ENCODE measurements at regions not wholly inside any gene's neighbourhood (a gene's known extent, or its start where the extent isn't known, plus 50 kb on each side); places are given as distances from the start of the nearest gene placed in this dataset.
"Not testable (repeated sequence)": the region's sequence is repeated elsewhere in the genome, so short reads cannot be mapped to it uniquely, and the experiment has no call there.

DNA sequence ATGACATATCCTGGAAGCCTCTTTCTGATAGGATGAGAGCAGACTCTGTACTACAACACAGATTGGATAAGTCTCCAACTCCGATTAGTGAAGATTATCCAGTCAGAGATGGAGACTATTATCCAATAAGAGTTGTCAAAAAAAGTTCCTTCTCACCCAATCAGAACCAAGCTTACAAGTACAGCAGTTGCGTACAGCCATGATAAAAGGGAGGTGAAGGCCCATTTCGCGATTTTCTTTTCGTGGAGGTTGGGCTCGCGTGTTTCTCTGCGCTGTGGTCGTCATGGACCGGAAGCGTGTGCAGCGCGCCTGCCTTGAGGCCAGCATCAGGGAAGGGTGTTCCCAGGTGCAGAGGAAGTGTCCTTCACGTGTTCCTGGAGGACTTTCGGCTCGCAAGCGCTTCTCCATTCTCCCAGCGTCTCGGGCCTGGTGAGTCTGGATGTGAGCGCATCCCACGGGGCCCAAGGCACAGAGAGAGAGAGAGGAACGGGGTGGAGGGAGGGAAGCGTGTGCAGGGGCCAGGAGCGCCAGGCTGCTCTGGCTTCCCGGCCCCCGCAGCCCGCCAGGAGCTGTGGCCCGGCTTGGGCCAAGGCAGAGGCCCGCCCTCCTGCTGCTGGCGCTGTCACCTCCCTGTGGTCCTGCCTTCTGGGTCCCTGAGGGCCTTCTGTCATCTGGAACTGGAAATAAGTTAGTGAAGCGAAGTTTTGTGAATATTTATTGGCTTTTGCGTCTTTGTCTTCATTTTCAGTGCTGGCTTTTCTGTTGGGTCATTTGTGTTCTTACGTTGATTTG lies 53.9 kb downstream of the CDRT15L2 start:
- FAIRE-seq = not testable (repeated sequence)

DNA sequence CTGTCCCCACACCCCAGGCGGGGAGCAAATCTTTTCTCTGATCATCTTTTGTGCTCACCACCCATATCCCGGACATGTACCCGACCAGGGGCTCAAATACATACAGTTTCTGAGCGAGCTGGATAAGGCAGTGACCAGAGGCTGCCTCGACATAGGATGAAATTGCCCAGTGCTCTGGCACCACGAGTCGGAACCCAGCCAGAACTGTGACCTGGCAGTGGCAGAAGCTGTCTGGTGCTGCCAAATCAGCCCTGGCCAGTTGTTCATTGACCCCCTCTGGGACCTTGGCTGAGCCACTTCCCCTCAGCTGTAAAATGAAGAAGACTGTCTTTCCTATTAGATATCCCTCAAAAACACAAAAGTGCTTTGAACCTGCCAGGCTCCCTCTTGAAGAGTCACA lies 60.6 kb downstream of the CDRT15L2 start:
- not testable (repeated sequence) for FAIRE-seq

DNA sequence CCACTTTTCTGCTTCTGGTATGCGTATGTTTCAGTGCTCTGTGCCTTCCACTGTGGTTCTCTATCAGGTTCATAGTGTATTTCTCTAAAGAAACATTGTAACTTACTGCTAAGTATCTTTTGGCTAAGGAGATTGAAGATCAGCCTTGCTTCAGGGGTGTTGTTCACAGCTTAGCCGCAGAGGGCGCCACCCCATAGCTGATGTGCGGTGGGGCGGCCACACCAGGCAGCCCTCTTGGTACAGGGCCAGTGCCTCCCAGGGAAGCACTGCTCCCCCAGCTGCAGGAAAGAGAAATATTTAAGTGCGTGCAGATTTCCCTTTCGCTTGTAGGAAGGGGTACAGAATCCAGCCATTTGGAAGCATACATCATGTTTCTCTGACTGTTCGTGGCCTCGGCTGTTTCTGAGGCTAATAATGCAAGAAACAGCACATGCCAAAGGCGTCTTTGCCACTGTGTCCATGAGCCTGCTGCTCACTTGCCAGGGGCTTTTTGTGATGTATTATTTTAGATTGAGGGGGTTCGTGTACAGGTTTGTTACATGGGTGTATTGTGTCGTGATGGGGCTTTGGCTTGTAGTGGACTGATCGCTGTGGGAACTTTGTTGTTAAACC lies 67.2 kb downstream of the CDRT15L2 start:
- peak; percentile 31 for FAIRE-seq

DNA sequence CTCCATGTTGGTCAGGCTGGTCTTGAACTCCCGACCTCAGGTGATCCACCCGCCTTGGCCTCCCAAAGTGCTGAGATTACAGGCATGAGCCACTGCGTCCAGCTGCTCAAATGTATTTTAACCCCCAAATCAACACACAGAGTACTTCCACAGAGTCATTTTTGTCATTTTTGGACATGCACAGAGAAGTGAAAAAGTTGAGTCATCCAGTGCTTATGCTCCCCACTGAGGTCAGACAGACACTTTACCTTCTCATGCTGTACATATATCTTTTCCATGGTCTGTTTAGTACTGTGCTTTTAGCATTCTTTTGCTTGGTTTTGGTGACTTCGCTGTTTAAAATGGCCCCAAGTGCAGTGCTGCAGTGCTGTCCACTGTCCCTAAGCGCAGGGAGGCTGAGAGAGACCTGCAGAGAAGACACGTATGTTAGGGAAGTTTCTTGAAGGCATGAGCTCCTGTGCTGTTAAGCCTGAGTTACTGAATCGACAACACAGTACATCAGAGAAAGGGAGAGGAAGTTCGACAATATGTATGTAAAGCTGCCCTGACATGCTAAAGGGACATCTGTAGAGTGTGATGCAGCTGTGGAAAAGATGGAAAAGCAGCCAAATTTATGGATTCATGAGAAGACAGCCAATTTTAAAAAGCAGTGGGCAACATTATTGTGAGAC lies 69.7 kb downstream of the CDRT15L2 start:
- not testable (repeated sequence) for FAIRE-seq

DNA sequence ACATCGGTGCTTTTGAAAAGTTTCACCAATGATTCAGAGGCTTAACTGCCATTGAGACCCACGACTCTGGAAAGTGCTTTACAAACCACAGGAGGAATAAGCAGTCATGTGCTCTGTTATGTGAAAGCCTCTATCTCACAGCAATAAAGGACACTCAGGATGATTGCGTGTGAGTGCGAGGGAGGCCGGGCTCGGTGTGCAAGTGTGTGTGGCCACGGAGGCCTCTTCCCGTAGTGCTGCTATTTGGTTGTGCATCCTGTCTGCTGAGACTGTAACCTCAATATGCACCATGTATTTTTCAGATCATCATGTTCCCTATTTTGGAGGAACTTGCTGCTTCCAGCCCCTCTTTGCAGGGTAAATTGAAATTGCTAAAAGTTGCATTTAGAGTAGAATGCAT lies 71.5 kb downstream of the CDRT15L2 start:
- FAIRE-seq = not testable (repeated sequence)

DNA sequence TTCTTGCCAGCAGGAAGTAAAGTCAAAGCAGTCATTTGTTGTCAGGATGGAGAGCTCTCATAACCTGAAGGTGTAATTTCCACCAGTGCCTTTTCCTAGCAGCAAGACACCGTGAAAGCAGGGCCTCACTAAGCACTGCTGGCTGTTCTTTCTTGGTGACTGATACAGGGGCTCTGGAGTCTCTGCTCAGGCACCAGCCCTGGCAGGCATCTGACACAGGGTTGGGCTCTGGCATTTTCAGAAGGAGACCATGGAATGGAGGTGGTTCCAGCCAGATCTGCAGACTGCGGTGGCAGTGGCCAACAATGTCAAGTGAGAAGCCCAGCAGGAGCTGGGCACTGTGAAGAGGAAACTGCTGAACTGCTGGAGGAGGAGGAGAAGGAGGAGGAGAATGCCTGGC lies 72.2 kb downstream of the CDRT15L2 start:
- FAIRE-seq = not testable (repeated sequence)

DNA sequence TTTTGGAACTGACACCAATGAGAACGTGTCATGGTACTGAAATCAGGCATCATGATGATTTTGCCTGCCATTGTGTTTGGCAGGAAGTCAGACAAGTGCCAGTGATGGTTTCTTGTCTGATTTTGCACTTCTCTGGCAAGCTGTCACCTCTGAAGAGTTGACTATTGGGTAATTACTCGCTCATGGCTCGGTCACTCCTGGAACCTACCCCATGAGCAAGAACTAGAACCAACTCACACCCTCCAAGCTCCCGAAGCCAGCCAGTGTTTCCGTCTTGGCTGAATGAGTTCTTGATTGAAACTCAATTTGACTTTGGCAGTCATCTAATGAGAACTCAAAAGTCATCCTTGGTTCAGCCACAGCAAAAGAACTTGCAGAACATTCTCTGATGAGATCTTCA lies 73.9 kb downstream of the CDRT15L2 start:
- FAIRE-seq = not testable (repeated sequence)

DNA sequence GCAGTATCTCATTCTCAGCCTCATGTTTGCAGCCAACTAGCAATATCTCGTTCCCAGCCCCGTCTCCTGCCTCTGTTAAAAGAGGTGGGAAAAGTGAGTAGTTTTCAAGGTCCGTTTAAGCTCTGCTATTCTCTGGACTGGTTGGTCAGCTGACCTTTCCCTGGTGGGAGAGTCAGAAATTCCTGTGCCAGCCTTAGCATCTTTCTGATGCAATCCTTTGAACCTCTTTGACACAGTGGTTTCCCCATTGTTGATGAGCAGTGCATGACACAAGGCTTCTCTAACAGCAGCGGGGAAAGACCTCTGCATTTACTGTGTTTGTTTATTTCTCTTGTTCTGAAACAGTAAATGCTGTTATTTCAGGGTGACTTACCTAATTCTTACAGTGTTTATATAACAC lies 74.6 kb downstream of the CDRT15L2 start:
- not testable (repeated sequence) for FAIRE-seq

DNA sequence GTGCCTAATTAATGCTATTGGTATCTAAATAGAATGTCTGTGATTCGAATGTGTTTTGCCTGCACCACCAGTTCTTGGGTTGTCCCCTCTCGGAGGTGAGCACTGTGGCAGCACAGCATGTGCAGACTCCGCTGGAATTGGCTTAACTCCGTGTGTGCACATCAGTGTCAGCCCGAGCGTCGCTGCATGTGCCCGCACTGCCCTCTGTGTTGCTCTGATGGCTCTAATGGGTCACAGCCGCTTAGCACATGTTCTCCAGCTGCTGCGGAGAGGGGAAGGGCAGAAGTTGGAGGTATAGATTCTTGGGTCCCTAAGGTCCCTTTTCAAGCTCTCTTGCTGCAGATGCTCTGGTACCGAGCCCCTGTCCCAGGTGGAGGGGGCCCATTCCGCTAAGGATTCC lies 75.1 kb downstream of the CDRT15L2 start:
- FAIRE-seq = not testable (repeated sequence)

DNA sequence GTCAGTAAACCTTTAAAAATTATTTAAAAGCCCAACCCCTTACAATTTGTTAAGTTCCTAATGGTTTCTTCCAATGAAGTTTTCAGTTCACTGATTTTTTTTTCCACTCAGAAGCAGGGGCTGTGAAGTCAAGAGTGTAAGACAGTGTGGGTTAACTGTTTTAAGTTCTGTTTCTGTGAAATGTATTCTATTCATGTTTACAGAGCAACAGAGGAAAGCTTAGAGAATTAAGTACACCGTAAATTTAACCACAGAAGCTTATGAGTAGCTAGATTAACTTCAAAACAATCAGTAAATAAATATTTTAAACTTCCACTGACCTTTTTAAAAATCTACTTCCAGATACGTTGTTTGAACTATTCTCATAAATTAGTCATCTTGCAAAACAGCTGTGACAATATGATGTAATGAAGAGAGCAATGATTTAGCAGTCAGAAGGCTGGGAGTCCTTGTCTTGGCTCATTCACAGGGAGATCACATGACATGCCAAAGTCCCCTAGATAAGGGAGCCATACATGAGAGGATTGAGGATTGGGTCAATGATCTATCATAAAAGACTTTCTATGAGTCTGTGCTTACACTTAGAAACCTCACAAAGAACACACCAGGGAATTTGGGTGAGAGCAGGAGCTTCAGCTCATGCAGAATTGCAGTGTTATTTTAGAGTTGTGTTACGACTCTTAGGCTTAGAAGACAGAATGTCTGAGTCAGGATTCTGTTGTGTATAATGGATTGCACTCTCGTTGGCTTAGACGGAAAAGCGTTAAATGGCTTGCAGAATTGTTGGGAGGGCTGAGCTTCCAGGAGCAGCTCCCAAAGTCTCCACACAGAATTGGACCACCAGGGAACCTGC lies 85.8 kb downstream of the CDRT15L2 start:
- not testable (repeated sequence) for FAIRE-seq

DNA sequence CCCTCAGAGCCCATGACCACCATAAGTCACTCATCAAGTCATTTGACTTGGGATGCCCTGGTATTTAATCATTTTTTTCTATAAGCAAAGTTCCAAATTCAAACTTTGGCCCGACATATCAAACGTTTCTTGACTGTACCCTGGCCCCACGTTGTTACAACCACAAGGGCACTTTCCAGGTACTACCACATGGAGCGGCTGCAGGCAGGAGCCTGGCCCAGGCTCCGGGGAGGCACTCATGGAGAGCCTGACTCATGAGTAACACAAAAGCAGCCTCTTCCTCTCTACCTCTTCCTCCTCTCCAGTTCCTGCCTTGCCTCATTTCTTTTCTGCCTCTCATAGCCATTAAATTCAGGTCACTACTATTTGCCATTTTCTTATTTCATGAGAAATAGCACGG lies 87.2 kb downstream of the CDRT15L2 start:
- FAIRE-seq = not testable (repeated sequence)

DNA sequence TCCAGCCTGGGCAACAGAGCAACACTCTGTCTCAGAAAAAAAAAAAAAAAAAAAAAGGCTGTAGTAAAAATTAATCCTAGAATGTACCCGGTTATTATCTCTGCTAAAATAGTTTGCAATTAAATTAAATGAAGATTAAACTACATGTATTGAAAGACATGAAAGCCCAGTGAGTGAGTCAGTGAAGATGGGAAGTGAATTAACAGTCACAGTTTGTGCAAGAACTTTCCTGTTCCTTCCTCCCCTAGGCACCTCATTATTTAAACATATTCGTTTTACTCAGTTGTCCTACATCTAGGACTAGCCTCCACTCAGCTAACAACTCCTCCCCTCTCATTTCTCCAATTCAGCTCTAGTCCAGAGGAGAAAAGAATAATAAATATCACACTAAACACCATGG lies 88.2 kb downstream of the CDRT15L2 start:
- not testable (repeated sequence) for FAIRE-seq

DNA sequence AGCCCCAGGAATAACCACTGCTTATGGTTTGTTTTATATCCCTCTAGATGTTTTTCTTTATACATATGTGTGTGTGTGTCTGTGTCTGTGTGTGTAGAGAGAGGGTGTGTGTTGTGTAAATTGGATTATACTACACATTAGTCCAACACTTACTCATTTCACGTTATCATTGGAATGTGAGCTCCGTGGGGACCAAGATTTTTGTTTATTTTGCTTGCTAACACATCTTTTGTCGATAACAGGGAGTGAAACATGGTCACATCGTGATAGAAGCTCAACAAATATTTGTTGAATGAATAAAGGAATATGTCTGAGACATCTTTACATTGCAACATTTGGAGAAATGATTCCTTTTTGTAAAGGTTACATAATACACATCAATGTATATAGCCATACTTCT lies 88.8 kb downstream of the CDRT15L2 start:
- FAIRE-seq = not testable (repeated sequence)

DNA sequence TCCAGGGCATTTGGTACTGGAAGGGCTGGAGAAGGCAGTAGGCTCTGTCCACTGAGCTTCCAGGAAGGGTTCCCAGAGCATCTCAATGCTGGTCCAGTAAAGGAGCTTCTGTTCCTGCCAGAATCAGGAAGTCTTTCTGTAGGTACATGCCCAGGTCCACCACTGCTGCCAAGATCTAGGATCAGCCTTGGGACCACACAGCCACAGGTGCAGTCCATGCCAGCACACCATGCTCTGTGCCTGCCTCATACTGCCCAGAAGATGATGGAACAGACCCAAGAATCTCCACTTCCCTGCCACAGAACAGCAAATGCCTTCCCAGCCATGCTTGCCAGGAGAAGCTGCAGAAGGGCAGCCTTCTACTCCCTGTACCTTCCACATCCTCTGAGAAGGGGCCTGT lies 89.3 kb downstream of the CDRT15L2 start:
- not testable (repeated sequence) for FAIRE-seq

DNA sequence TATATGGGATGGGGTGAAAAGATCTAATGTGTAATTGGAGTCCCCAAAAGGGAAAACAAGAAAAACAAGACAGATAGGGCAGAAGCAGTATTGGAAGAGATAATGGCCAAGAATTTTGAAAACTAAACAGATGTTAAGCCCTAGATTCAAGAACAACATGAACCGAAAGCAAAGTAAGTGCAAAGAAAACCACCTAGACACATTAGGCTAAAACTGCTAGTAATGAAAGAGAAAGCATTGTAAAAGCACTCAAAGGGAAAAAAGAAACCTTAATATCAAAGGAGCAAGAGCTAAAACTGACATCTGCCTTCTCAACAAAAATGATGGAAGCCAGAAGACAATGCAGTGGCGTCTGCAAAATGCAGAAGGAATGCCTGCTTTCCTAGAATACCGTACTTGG lies 91.0 kb downstream of the CDRT15L2 start:
- not testable (repeated sequence) for FAIRE-seq

DNA sequence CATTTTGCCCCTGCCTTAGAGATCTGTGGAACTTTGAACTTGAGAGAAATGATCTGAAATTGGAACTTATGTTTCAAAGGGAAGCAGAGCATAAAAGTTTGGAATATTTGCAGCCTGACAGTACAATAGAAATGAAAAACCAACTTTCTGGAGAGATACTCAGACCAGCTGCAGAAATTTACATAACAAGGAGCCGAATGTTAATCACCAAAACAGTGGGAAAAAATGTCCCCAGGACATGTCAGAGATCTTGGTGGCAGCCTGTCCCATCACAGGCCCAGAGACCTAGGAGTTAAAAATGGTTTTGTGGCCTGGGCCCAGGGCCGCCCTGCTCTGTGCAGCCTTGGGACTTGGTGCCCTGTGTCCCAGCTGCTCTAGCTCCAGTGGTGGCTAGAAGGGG lies 94.8 kb downstream of the CDRT15L2 start:
- FAIRE-seq = not testable (repeated sequence)

DNA sequence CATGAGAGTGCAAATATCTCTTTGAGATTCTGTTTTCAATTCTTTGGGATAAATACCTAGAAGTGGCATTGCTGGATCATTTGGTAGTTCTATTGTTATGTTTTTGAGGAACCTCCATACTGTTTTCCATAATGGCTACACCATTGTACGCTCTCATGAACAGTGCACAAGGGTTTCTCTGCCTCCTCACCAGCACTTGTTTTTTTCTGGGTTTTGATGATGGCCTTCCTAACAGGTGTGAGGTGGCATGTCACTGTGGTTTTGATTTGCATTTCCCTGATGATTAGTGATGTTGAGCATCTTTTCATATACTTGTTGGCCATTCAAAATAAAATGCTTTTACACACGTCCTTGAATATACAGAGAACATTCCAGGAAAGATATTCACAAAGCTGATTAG lies 96.2 kb downstream of the CDRT15L2 start:
- FAIRE-seq = not testable (repeated sequence)

DNA sequence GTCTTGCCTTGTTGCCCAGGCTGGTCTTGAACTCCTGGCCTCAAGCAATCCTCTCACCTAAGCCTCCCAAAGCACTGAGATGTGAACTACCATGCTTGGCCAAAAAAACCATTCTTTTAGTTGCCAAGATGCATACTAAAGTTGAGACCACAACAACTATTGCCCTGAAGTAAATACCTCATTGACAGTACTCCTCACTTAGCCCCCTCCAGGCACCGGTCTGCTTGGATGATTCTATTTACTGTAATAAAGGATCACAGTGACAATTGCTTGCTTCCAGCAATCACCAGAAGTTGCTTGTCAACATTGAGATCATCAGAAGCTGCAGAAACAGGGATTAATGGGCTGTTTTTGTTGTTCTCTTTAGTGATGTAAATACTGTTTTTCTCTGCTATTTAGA lies 97.1 kb downstream of the CDRT15L2 start:
- not testable (repeated sequence) for FAIRE-seq

DNA sequence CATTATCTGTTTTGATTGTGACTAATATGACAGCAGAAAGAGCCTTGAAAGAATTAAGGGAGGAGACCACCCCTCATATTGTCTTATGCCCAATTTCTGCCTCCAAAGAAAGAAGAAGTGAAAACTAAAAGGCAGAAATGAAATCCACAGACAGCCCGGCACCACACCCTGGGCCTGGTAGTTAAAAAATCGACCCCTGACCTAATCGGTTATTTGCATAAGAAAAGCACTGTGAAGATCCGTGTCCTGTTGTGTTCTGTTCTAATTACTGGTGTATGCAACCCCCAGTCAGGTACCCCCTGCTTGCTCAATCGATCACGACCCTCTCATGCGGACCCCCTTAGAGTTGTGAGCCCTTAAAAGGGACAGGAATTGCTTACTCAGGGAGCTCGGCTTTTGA lies 97.9 kb downstream of the CDRT15L2 start:
- not testable (repeated sequence) for FAIRE-seq

DNA sequence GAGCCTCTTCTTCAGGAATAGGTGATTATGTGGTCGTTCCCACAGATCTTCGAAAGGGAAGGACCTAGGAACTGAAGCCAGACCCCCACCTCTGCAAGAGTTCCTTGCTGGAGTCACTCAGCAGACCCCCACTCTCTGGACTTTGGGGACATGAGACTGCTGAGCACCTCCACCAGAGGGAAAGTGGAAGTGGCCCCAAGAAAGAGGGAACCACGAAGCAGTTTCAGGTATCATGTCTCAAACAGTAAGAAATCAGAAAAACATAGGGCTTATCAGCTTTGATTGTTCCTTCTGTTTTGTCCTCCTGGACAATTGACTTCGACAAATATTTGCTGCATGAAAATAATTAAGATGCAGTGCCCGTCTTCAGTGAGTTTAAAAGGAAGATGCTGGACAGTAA lies 98.9 kb downstream of the CDRT15L2 start:
- not testable (repeated sequence) for FAIRE-seq

DNA sequence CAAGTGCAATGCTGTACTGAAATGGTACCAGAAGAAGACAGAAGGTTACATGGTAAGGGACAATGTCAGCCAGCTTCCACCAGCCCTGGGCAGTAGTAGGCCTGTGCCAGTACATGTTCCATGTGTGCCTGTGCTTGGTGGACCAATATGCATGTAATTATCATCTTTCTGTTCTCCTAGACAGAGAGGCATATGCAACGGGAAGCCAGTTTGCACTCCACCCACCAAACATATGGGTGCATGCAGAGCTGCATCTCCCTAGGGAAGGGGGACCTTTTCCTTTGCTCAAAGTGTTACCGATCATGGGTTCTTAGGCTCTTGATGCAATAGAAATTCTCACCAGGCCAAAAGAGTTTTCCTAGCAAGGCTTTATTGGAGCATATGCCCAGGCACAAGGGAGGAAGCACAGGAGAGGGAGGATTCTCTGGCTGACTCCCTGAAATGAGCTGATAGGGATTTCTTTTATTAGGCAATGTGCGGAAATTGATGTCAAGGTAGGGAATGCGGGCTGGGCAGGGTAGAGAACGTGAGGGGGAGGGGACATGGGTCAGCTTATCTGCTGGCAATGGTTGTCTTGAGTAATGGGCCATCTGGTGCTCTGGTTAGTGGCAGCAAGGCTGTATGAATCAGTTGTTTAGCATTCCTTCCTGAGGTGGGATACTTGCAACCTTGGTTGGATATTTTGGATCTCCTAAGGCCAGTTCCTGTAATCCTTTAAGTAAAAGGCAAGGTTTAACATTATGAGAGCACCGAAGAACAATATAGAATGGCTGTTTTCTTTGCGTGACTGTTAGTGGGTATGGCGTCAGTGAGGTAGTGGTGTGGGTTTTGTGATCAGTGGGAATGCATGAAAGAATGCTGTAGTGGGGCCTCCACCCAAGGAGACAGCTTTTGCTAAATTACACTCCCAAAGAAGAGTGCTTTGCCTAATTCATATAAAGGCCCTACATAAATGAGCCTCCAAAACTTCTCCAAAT lies 102.5 kb downstream of the CDRT15L2 start:
- FAIRE-seq = not testable (repeated sequence)

Measured in TTC549 (cell line).